Vagina (tissue), 2 donors: ENCODE measurements at regions not wholly inside any gene's neighbourhood (a gene's known extent, or its start where the extent isn't known, plus 50 kb on each side); places are given as distances from the start of the nearest gene placed in this dataset.

Experiments
- CTCF ChIP-seq, 3 experiments: fragments of 450-650 bp in 2 of 3; fragments of 200-600 bp in 1 of 3; sonication (generic) in 1 of 3; IDR thresholded peaks; one replicate each; pipeline ENCODE4 v1.5.1; 2017 to 2019; ENCODE audit warnings: antibody characterized with exemption in 3 of 3, mild to moderate bottlenecking in 2 of 3, moderate library complexity in 2 of 3
- POLR2A ChIP-seq, 2 donors: fragments of 450-650 bp; IDR thresholded peaks; one replicate each; pipeline ENCODE4 v1.6.1; 2017; ENCODE audit warnings: antibody characterized with exemption in 2 of 2, mild to moderate bottlenecking in 2 of 2, moderate library complexity in 2 of 2

GRCh38 chr13:73479856-73480255, 421.1 kb downstream of the KLF5 start:
- no peak for TF ChIP-seq POLR2A (IDR thresholded peaks at IDR 0.05)
- no peak for TF ChIP-seq CTCF (IDR thresholded peaks at IDR 0.05)
